ENCODE measurements at regions not wholly inside any gene's neighbourhood (a gene's known extent, or its start where the extent isn't known, plus 50 kb on each side); places are given as distances from the start of the nearest gene placed in this dataset.

GRCh38 chr20:43863821-43864544 lies 50.7 kb upstream of the TOX2 start:
- DNase-seq, result no peak

- DNase-seq, result no peak
Measured at GRCh38 chr20:43863330-43863729, 51.3 kb upstream of the TOX2 start.

GRCh38 chr20:43862438-43862837 lies 52.2 kb upstream of the TOX2 start:
- DNase-seq, result no peak

DNA sequence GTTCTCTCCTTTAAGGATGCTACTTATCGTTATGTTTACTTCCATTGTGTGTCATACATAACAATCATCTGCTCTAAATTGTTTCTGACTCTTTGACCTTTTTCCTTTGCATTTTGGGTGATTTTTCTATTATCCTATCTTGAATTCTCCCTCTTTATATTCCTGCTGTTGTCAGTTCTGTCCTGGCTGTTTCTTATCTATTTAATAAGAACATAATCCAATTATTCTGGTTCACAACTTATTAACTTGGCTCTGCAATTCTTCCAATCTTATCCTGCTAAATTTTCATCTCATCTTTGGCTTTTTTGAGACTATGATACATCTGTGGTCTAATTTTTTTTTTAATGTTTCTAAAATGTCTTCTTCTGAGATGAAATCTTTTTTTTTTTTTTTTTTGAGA lies 54.7 kb upstream of the TOX2 start:
- no peak for DNase-seq

DNA sequence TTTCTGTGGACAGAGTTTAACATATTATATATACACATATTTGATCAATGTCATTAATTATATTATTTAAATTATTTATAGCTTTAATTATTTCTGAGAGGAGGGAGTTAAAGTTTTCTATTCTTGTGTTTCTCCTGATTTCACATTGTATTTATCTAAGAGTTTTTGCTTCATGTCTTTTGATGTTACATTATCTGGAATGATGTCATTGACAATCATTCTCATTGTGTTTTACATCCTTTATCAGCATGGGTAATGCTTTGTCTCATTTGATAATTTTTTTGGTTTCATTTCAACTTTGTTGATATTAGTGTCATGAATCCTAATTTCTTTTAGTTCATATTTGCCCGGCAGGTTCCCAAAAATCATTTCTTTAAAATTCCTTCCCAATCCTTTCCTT lies 56.7 kb upstream of the TOX2 start:
- DNase-seq, result no peak

DNA sequence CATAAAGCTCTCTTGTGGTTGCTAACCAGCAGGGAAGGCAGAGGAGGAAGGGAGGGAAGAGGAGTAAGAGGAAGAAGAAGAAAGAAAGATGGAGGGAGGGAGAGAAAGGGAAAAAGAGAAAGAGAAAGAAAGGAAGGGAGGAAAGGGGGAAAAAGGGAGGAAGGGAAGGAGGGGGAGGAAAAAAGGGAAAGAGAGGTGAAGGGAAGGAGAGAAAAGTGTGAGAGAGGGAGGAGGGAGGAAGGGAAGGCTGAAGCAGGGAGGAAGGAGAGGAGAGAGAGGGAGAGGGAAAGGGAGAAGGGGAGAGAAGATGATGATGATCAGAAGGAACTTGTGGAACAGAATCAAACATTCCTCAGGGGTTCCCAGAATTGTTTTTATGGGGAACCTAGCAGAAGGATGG lies 57.5 kb upstream of the TOX2 start:
- DNase-seq, result no peak

- no peak for DNase-seq
Measured at GRCh38 chr20:43855803-43856202, 58.8 kb upstream of the TOX2 start.

DNA sequence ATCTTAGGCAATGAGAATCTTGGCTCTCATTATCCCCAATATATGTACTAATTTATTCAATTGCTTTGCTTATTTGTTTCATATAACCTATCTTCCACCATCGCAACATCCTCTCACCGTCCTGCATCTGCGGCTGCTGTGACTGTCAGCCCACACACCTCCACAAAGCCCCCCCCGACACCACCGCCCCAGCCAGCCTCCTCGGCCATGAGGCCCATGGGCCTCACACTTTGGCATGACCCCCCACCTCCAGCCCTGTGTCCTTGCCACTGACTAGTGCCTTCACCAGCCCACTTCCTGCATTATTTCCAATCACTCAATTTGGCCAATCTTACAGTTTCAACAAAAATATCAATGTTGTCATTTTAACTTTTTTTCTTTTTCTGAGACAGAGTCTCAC lies 60.7 kb upstream of the TOX2 start:
- DNase-seq, result no peak

DNA sequence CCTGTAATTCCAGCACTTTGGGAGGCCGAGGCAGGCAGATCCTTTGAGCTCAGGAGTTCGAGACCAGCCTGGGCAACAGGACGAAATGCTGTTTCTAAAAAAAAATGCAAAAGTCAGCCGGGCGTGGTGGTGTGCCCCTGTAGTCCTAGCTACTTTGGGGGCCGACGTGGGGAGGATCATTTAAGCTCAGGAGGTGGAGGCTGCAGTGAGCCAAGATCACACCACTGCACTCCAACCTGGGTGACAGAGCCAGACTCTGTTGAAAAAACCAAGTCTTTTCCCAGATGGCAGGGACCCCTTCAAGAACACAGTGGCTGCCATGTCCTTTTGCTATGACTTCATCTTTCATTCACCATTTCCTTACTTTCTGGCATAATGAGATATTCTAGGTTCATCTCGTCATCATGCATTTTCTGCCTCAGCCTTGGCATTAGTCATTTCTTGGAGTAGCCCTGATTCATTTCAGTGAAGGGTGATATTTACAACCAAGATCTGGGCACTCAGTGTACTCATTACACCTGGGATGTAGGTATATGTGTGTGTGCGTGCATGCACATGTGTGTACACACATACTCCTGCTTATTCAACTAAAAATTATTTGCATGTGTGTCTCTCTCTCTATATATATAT lies 61.4 kb upstream of the TOX2 start:
- DNase-seq, result no peak

DNA sequence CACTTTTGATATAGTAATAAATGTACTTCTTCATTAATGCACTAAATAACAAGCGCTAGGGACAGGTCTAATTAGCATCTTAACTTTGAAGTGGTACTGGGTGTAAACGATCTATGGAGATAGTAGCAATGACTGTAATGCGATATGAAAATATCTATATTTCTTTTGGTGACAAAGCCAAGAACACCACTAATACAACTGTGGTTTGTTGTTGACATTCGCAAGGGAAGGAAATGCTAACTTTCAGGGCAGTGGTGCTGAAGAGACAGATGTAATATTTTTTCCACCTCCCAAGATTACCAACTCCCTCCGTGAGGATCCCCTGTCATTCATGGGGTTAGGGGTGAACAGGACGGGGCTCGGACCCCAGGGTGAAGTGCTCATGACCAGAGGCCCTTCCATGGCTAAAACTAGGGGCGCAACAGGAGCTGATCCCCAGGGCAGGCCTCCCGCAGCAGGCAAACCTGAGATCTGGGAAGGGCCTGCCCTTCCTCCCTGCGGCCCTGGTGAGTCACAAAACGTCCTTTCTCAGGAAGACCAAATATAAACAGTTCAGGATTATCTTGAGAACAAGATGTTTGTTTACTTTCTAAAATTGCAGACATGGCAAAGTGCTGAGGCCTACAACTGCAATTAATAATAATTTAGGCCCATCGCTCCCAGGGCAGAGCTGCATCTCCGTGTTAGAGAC lies 65.0 kb upstream of the TOX2 start:
- no peak for DNase-seq

DNA sequence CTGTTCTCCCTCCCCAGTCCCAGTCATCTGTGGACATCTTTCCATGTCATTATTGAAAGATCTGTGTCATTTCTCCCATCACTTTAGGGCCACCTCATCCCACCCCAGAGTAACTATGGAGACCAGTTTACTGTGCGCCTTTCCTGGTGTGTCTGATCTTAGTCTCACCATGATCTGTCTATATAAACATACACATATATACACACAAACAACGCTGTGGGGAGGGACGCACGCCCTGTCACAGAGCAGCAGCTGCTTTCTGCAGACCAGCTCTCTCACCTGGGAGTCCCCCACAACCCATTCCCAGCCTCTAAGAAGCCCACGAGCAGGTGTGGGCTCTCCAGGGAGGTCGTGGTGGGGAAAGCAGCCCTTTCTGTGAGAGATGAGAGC lies 68.1 kb upstream of the TOX2 start:
- DNase-seq, result no peak

DNA sequence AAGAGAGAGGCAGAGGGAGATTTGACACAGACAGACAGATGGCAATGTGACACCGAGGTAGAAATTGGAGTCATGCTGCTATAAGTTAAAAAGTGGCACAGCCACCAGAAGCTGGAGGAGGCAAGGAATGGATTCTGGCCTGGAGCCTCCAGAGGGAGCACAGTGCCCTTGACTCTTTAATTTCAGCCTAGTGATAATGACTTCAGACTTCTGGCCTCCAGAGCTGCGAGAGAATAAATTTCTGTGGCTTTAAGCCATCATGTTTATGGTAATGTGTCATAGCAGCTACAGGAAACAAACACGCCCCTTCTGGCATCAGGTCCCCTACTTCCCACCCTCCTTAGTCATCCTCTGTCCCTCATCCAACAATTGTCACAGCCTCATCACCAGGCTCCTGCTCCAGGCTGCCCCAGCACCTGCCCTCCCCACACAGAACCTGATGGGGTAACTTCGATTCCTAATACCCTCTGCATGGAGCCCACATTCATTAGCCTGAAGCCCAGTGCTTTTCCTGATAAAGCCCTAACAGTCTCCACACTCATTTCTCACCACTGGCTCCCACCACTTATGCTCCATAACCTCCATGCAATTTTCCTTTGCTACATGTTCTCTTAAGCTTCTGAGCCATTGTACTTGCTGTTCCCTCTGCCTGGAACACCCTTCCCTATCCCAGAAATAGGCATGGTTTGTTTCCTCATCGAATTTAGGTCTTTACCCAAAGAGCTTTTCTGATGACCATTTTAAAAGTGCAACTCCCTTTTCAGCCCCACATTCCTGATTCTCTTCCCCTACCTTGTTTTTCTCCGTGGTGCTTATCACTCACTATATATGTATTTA lies 69.7 kb upstream of the TOX2 start:
- DNase-seq, result no peak

GRCh38 chr20:43843965-43844660 lies 70.5 kb upstream of the TOX2 start:
- DNase-seq, result no peak

GRCh38 chr20:43843096-43843964 lies 71.3 kb upstream of the TOX2 start:
- no peak for DNase-seq

- no peak for DNase-seq
Measured at GRCh38 chr20:43842126-43843020, 72.3 kb upstream of the TOX2 start.

- peak; percentile 30 for DNase-seq
Measured at GRCh38 chr20:43840382-43841070, 74.1 kb upstream of the TOX2 start.

DNA sequence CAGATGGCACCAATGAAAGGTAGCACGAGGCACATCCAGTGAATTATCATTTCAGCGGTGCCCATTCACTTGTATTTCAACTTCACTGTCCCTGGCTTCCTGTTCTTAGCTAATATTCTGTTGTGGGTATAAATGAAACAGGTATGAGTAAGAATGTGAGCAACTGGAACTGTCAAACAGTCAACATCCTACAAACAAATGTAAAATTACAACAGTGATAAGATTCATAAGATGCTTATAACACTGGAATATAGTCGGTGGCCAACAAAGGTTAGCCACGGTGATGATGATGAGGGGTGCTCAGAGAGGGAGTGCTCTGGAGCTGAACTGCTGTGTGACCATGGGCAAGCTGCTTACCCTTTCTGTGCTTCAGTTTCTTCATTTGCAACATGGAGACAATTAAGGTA lies 74.9 kb upstream of the TOX2 start:
- DNase-seq, result no peak

GRCh38 chr20:43838703-43839060 lies 76.0 kb upstream of the TOX2 start:
- DNase-seq, result no peak

GRCh38 chr20:43837856-43838702 lies 76.6 kb upstream of the TOX2 start:
- no peak for DNase-seq

All from activated CD8-positive, alpha-beta memory T cell treated with anti-CD3 and anti-CD28 coated beads, Interleukin-2, amount 50 U/mL, for 4 hours (primary cell).